B cell (primary cell): ENCODE measurements at regions not wholly inside any gene's neighbourhood (a gene's known extent, or its start where the extent isn't known, plus 50 kb on each side); places are given as distances from the start of the nearest gene placed in this dataset.

Source experiments
- ATAC-seq: fragments of 200-7000 bp; cut with Tn5 transposase; one replicate; pipeline ENCODE4 v1.10.0; 2021; ENCODE audit warnings: low read depth, mild to moderate bottlenecking, moderate number of reproducible peaks, moderate library complexity
- CTCF ChIA-PET: fragments of 350-600 bp; sonication (Branson Sonifier 250); formaldehyde crosslinking; loops from one replicate; lab custom pipeline; 2021; ENCODE audit warnings: antibody characterized with exemption, inconsistent platforms; lab: Charles Lee
- POLR2A ChIA-PET: fragments of 350-600 bp; sonication (Branson Sonifier 250); formaldehyde crosslinking; loops from one replicate; lab custom pipeline; 2021; ENCODE audit warnings: antibody characterized with exemption; lab: Charles Lee
- DNase-seq: peaks from one replicate; pipeline ENCODE4 v3.0.0; 2013
- H2AFZ ChIP-seq: 2 replicates; pipeline ENCODE4 v1.6.1; 2012; ENCODE audit warnings: mild to moderate bottlenecking, low read depth, low read length; ENCODE audit not compliant: insufficient read depth, poor library complexity, severe bottlenecking
- H3K27ac ChIP-seq, 2 donors: 1 replicate in 1 of 2; 2 replicates in 1 of 2; pipeline ENCODE4 v1.5.1; 2012 to 2013; ENCODE audit warnings: low read length in 2 of 2, mild to moderate bottlenecking in 2 of 2, moderate library complexity in 1 of 2
- H3K27me3 ChIP-seq, 4 experiments: fragments of 200-600 bp in 1 of 4; sonication (generic) in 1 of 4; replicated peaks in 1 of 4; 1 replicate in 2 of 4; 2 replicates in 2 of 4; pipeline versions ENCODE4 v1.6.1 to v1.7.0; 2013 to 2016; ENCODE audit warnings: low read length in 3 of 4, mild to moderate bottlenecking in 2 of 4, mixed read lengths in 1 of 4, moderate library complexity in 1 of 4; ENCODE audit not compliant: insufficient read depth in 4 of 4, control insufficient read depth in 3 of 4; ENCODE audit errors: control extremely low read depth in 1 of 4
- H3K36me3 ChIP-seq, 2 experiments: replicated peaks in 1 of 2; 1 replicate in 1 of 2; 2 replicates in 1 of 2; pipeline versions ENCODE4 v1.6.1 to v1.7.1; 2013; ENCODE audit warnings: low read length in 1 of 2; ENCODE audit not compliant: insufficient read depth in 2 of 2, control insufficient read depth in 1 of 2; ENCODE audit errors: control extremely low read depth in 1 of 2, extremely low read depth in 1 of 2
- H3K4me1 ChIP-seq, 2 donors: fragments of 200-600 bp in 1 of 2; sonication (generic) in 1 of 2; 1 replicate in 1 of 2; 2 replicates in 1 of 2; pipeline versions ENCODE4 v1.5.1 to v1.6.1; 2013 to 2017; ENCODE audit warnings: low read length in 2 of 2; ENCODE audit not compliant: control insufficient read depth in 2 of 2, insufficient read depth in 2 of 2
- H3K4me2 ChIP-seq: replicated peaks from 2 replicates; pipeline ENCODE3; 2012; ENCODE audit warnings: mild to moderate bottlenecking, low read depth, low read length; ENCODE audit not compliant: poor library complexity, severe bottlenecking
- H3K4me3 ChIP-seq, 5 experiments: fragments of 200-600 bp in 1 of 5; sonication (generic) in 1 of 5; 1 replicate in 3 of 5; 2 replicates in 2 of 5; pipeline versions ENCODE4 v1.5.1 to v1.7.0; 2011 to 2016; ENCODE audit warnings: low read length in 4 of 5, mild to moderate bottlenecking in 4 of 5, low read depth in 2 of 5, control low read depth in 1 of 5, moderate library complexity in 1 of 5; ENCODE audit not compliant: insufficient read depth in 1 of 5; ENCODE audit errors: control extremely low read depth in 1 of 5, extremely low read depth in 1 of 5
- H3K79me2 ChIP-seq: fragments of 200-600 bp; sonication (generic); one replicate; pipeline ENCODE4 v1.6.0; 2016; ENCODE audit warnings: low read length; ENCODE audit not compliant: control insufficient read depth, insufficient read depth
- H3K9ac ChIP-seq: fragments of 200-600 bp; sonication (generic); 2 replicates; pipeline ENCODE4 v1.6.1; 2017; ENCODE audit warnings: mild to moderate bottlenecking, low read length, moderate library complexity
- H3K9me3 ChIP-seq, 3 donors: one replicate each; pipeline versions ENCODE4 v1.6.1 to v1.7.1; 2013; ENCODE audit warnings: low read length in 2 of 3; ENCODE audit not compliant: control insufficient read depth in 2 of 3, insufficient read depth in 1 of 3; ENCODE audit errors: control extremely low read depth in 1 of 3
- H4K20me1 ChIP-seq: 2 replicates; pipeline ENCODE4 v1.6.0; 2012; ENCODE audit warnings: mild to moderate bottlenecking, low read length; ENCODE audit not compliant: insufficient read depth, control insufficient read depth, poor library complexity, severe bottlenecking
- H3K27ac Mint-ChIP-seq: one replicate; pipeline ENCODE4 v1.8.0; 2021; ENCODE audit warnings: mixed read lengths
- H3K27me3 Mint-ChIP-seq: one replicate; pipeline ENCODE4 v1.8.0; 2021; ENCODE audit warnings: mixed read lengths
- H3K4me1 Mint-ChIP-seq: one replicate; pipeline ENCODE4 v1.8.0; 2021; ENCODE audit warnings: mixed read lengths
- H3K4me3 Mint-ChIP-seq: one replicate; pipeline ENCODE4 v1.8.0; 2021; ENCODE audit warnings: mixed read lengths
- H3K9me3 Mint-ChIP-seq: one replicate; pipeline ENCODE4 v1.8.0; 2022; ENCODE audit warnings: mixed read lengths; ENCODE audit not compliant: insufficient read depth
- EZH2 ChIP-seq: IDR thresholded peaks from 2 replicates; pipeline ENCODE4 v1.6.1; 2012; ENCODE audit warnings: borderline replicate concordance, low read depth, mild to moderate bottlenecking, moderate library complexity, low read length; ENCODE audit not compliant: insufficient read depth, poor library complexity, severe bottlenecking
- WGBS: methylation state at CpG from one replicate; pipeline ENCODE4 v1.1.5; 2013; ENCODE audit warnings: missing lambda C conversion rate; ENCODE audit not compliant: insufficient coverage; 5-methylcytosine and 5-hydroxymethylcytosine counted together
- intact Hi-C: fragments of 100-400 bp; cut with micrococcal nuclease; formaldehyde crosslinking; loops from one replicate; pipeline ENCODE4 v1.10.0; 2022
- TF ChIP-seq, protein P1 (sequence below): fragments of 200-600 bp; IDR thresholded peaks from one replicate; pipeline ENCODE4 v1.8.0; 2022; ENCODE audit warnings: antibody characterized with exemption, mild to moderate bottlenecking

DNA sequence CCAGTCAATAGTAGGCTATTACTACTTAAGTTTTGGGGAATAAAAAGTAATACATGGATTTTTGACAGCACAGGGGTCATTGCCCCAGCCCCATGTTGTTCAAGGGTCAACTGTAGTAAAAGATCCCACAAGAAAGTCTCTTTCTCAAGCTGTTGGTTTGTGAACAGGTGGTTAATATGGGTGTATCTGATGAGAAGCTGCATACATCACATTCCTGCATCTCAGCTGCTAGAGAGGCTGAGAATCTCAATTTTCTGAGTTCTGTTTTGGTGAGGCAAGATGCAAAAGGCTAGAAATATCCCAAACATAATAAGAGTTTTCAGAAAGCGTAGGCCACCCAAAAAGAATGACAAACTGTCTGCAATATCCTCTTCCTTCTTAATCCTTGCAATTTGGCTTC, 76.8 kb upstream of the DAPK1 start:
- no peak overlapping the region for H3K27ac ChIP-seq
- Mint-ChIP-seq H3K9me3 (peaks cover 13% of the 10 kb centered on the region), H3K4me1 (no peaks in the 10 kb centered on the region), H3K27me3 (peaks cover 7% of the 10 kb centered on the region), H3K4me3 (no peak overlapping the region), H3K27ac (no peak overlapping the region)
- H3K4me2 ChIP-seq = no peak overlapping the region
- ATAC-seq = no peak
- H2AFZ ChIP-seq = no peak overlapping the region
- no peaks in the 10 kb centered on the region for H3K36me3 ChIP-seq
- H3K4me3 ChIP-seq = no peak overlapping the region
- no peak for DNase-seq
- intact Hi-C loops = no loop called here
- H3K27me3 ChIP-seq = no peaks in the 10 kb centered on the region
- ChIA-PET CTCF (no interaction called here), POLR2A (no interaction called here)
- peaks cover 0 to 5% (median 0%) of the 10 kb centered on the region in 3 donors for H3K9me3 ChIP-seq
- no peaks in the 10 kb centered on the region for H3K4me1 ChIP-seq
- no peaks in the 10 kb centered on the region for H3K79me2 ChIP-seq
- WGBS = 90% methylated on average over 1 of the region's 1 CpG
- H3K9ac ChIP-seq = no peak overlapping the region
- H4K20me1 ChIP-seq = no peaks in the 10 kb centered on the region
- TF ChIP-seq, protein P1, sequence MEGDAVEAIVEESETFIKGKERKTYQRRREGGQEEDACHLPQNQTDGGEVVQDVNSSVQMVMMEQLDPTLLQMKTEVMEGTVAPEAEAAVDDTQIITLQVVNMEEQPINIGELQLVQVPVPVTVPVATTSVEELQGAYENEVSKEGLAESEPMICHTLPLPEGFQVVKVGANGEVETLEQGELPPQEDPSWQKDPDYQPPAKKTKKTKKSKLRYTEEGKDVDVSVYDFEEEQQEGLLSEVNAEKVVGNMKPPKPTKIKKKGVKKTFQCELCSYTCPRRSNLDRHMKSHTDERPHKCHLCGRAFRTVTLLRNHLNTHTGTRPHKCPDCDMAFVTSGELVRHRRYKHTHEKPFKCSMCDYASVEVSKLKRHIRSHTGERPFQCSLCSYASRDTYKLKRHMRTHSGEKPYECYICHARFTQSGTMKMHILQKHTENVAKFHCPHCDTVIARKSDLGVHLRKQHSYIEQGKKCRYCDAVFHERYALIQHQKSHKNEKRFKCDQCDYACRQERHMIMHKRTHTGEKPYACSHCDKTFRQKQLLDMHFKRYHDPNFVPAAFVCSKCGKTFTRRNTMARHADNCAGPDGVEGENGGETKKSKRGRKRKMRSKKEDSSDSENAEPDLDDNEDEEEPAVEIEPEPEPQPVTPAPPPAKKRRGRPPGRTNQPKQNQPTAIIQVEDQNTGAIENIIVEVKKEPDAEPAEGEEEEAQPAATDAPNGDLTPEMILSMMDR = no peak
- TF ChIP-seq EZH2 = no peak

DNA sequence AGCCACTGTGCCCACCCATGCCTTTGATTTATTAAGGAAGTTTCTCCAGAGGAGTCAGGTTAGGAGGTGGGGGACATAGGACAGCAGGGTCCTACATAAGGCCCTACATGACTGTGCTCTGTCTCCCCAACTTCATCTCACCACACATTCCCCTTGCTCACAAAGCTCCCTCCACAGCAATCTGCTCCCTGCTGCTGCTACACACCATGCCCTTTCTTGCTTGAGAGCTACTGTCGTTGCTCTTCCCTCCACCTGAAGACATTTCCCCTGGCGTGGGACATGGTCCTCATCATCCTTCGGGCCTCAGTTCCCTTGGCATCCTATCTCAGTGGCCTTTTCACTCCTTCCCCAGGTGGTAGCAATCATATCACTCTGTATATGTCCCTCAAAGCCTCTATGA, 75.9 kb upstream of the DAPK1 start:
- Histone ChIP-seq H3K9me3 (peaks cover 0 to 5% (median 0%) of the 10 kb centered on the region in 3 donors), H3K79me2 (no peaks in the 10 kb centered on the region), H3K27me3 (no peaks in the 10 kb centered on the region), H3K4me3 (no peak overlapping the region), H3K36me3 (no peaks in the 10 kb centered on the region), H2AFZ (no peak overlapping the region), H3K4me2 (no peak overlapping the region), H3K4me1 (no peaks in the 10 kb centered on the region), H3K27ac (no peak overlapping the region), H4K20me1 (no peaks in the 10 kb centered on the region), H3K9ac (no peak overlapping the region)
- no peak overlapping the region for H3K4me3 Mint-ChIP-seq
- ChIA-PET CTCF (no interaction called here), POLR2A (no interaction called here)
- TF ChIP-seq, protein P1 = no peak
- no peak for TF ChIP-seq EZH2
- no peaks in the 10 kb centered on the region for H3K4me1 Mint-ChIP-seq
- DNase-seq = no peak
- peaks cover 7% of the 10 kb centered on the region for H3K27me3 Mint-ChIP-seq
- H3K9me3 Mint-ChIP-seq = peaks cover 13% of the 10 kb centered on the region
- WGBS = 92% methylated on average over 2 of the region's 3 CpGs
- no peak for ATAC-seq
- H3K27ac Mint-ChIP-seq = no peak overlapping the region
- intact Hi-C loops = no loop called here
